Liver (tissue), 8 donors: ENCODE measurements at regions not wholly inside any gene's neighbourhood (a gene's known extent, or its start where the extent isn't known, plus 50 kb on each side); places are given as distances from the start of the nearest gene placed in this dataset.

Experiments used
- DNase-seq: peaks from one replicate; pipeline ENCODE4 v3.0.0-alpha.2; 2017; ENCODE audit warnings: low spot score
- H3K27ac ChIP-seq, 2 donors: one replicate each; pipeline ENCODE4 v1.7.0; 2013; ENCODE audit warnings: inconsistent platforms in 2 of 2, low read length in 2 of 2, control low read depth in 1 of 2, low read depth in 1 of 2, mild to moderate bottlenecking in 1 of 2
- H3K27me3 ChIP-seq, 4 donors: one replicate each; pipeline versions ENCODE4 v1.6.1 to v1.7.0; 2013; ENCODE audit warnings: low read length in 3 of 4, inconsistent platforms in 1 of 4, mild to moderate bottlenecking in 1 of 4, moderate library complexity in 1 of 4; ENCODE audit not compliant: control insufficient read depth in 4 of 4, insufficient read depth in 4 of 4
- H3K36me3 ChIP-seq, 4 donors: one replicate each; pipeline versions ENCODE4 v1.6.1 to v1.7.0; 2013; ENCODE audit warnings: low read length in 3 of 4, mild to moderate bottlenecking in 3 of 4, low read depth in 1 of 4, moderate library complexity in 1 of 4; ENCODE audit not compliant: control insufficient read depth in 4 of 4, insufficient read depth in 3 of 4
- H3K4me1 ChIP-seq, 4 donors: one replicate each; pipeline versions ENCODE4 v1.6.1 to v1.7.0; 2013; ENCODE audit warnings: low read length in 3 of 4, mild to moderate bottlenecking in 3 of 4, moderate library complexity in 1 of 4; ENCODE audit not compliant: control insufficient read depth in 4 of 4, insufficient read depth in 4 of 4
- H3K4me3 ChIP-seq, 3 donors: one replicate each; pipeline versions ENCODE4 v1.6.1 to v1.7.0; 2013; ENCODE audit warnings: low read length in 3 of 3, control low read depth in 1 of 3, low read depth in 1 of 3, mild to moderate bottlenecking in 1 of 3
- H3K9ac ChIP-seq, 2 donors: one replicate each; pipeline ENCODE4 v1.7.0; 2013; ENCODE audit warnings: low read length in 2 of 2, mild to moderate bottlenecking in 2 of 2, moderate library complexity in 2 of 2, control low read depth in 1 of 2, low read depth in 1 of 2
- H3K9me3 ChIP-seq, 4 donors: one replicate each; pipeline versions ENCODE4 v1.6.1 to v1.7.0; 2013; ENCODE audit warnings: low read length in 3 of 4; ENCODE audit not compliant: control insufficient read depth in 4 of 4
- CTCF ChIP-seq: fragments of 150-350 bp; IDR thresholded peaks from 2 replicates; pipeline ENCODE4 v1.5.1; 2017; ENCODE audit warnings: improper control_type of control experiment, low read depth, low read length; ENCODE audit not compliant: missing input control
- EGR1 ChIP-seq, 2 donors: IDR thresholded peaks; 2 replicates each; pipeline ENCODE4 v1.6.1; 2016 to 2018; ENCODE audit warnings: antibody characterized with exemption in 2 of 2, low read depth in 2 of 2
- FOXA1 ChIP-seq: IDR thresholded peaks from 2 replicates; pipeline ENCODE4 v1.6.1; 2016; ENCODE audit warnings: antibody characterized with exemption
- HNF4A ChIP-seq, 2 donors: conservative IDR thresholded peaks; 2 replicates each; pipeline ENCODE4 v1.6.1; 2016; ENCODE audit warnings: antibody characterized with exemption in 2 of 2, mild to moderate bottlenecking in 2 of 2
- HNF4G ChIP-seq: IDR thresholded peaks from 2 replicates; pipeline ENCODE4 v1.6.1; 2016; ENCODE audit warnings: antibody characterized with exemption
- JUND ChIP-seq, 2 donors: IDR thresholded peaks; 2 replicates each; pipeline ENCODE4 v1.6.1; 2016; ENCODE audit warnings: antibody characterized with exemption in 2 of 2
- RAD21 ChIP-seq, 2 donors: IDR thresholded peaks; 2 replicates each; pipeline ENCODE4 v1.6.1; 2016; ENCODE audit warnings: antibody characterized with exemption in 2 of 2, mild to moderate bottlenecking in 2 of 2
- REST ChIP-seq: IDR thresholded peaks from 2 replicates; pipeline ENCODE4 v1.6.1; 2016; ENCODE audit warnings: antibody characterized with exemption, mild to moderate bottlenecking
- RXRA ChIP-seq, 2 donors: IDR thresholded peaks; 2 replicates each; pipeline ENCODE4 v1.6.1; 2017 to 2018; ENCODE audit warnings: antibody characterized with exemption in 2 of 2, mild to moderate bottlenecking in 1 of 2
- YY1 ChIP-seq: IDR thresholded peaks from 2 replicates; pipeline ENCODE4 v1.6.1; 2016; ENCODE audit warnings: antibody characterized with exemption, mild to moderate bottlenecking
- ZBTB33 ChIP-seq: IDR thresholded peaks from 2 replicates; pipeline ENCODE4 v1.6.1; 2016; ENCODE audit warnings: antibody characterized with exemption
- WGBS: extraction: QIAGEN DNeasy Blood & Tissue Kit; methylation state at CpG from one replicate; pipeline ENCODE4 v1.1.7; 2013; 5-methylcytosine and 5-hydroxymethylcytosine counted together
- TF ChIP-seq, protein P1 (sequence below): IDR thresholded peaks from 2 replicates; pipeline ENCODE4 v1.6.1; 2016; ENCODE audit warnings: antibody characterized with exemption
- donor health status: healthy.
- donor health status: healthy.
- donor health status: healthy.
- donor health status: healthy.
- donor health status: healthy.

GRCh38 chr3:82000350-82000749 is 238.9 kb upstream of the GBE1 start:
- Histone ChIP-seq H3K9me3 (no peaks in the 10 kb centered on the region), H3K27ac (no peak overlapping the region), H3K4me1 (peaks cover 0 to 10% (median 0%) of the 10 kb centered on the region in 4 donors), H3K9ac (no peak overlapping the region), H3K27me3 (no peaks in the 10 kb centered on the region), H3K36me3 (no peaks in the 10 kb centered on the region), H3K4me3 (no peak overlapping the region)
- DNase-seq: no peak
- 53% methylated on average over 1 of the region's 1 CpG for WGBS
- TF ChIP-seq HNF4A (conservative IDR thresholded peaks at IDR 0.05) (no peak), FOXA1 (no peak), CTCF (no peak), YY1 (no peak), RXRA (IDR thresholded peaks at IDR 0.05) (no peak), EGR1 (IDR thresholded peaks at IDR 0.05; ENCODE audit: low read depth in 2 of 2) (no peak)
- TF ChIP-seq, protein P1, sequence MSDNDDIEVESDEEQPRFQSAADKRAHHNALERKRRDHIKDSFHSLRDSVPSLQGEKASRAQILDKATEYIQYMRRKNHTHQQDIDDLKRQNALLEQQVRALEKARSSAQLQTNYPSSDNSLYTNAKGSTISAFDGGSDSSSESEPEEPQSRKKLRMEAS: no peak

DNA sequence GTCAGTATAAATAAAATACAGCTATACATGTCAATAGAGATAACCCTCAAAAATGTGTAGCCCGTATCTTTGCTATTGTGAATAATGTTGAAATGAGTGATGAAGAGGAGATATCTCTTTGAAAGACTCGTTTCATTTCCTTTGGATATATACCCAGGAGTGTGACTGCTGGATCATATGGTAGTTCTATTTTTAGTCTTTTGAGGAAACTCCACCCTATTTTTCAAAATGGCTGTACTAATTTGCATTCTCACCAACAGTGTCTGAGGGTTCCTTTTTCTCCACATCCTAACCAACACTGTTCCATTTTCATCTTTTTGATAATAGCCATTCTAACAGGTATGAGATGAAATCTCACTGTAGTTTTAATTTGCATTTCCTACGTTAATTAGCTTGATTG is 237.5 kb upstream of the GBE1 start:
- WGBS: 77% methylated on average over 3 of the region's 3 CpGs
- Histone ChIP-seq H3K27me3 (no peaks in the 10 kb centered on the region), H3K27ac (no peak overlapping the region), H3K36me3 (no peaks in the 10 kb centered on the region), H3K4me1 (peaks cover 0 to 10% (median 0%) of the 10 kb centered on the region in 4 donors), H3K4me3 (no peak overlapping the region), H3K9ac (no peak overlapping the region), H3K9me3 (no peaks in the 10 kb centered on the region)
- TF ChIP-seq HNF4G (no peak), JUND (IDR thresholded peaks at IDR 0.05) (no peak), RAD21 (IDR thresholded peaks at IDR 0.05) (no peak), YY1 (no peak), REST (no peak), ZBTB33 (no peak), EGR1 (IDR thresholded peaks at IDR 0.05; ENCODE audit: low read depth in 2 of 2) (no peak), RXRA (IDR thresholded peaks at IDR 0.05) (no peak), CTCF (no peak)
- TF ChIP-seq, protein P1: no peak
- DNase-seq: no peak
